Fibroblast of lung (primary cell): ENCODE measurements at regions not wholly inside any gene's neighbourhood (a gene's known extent, or its start where the extent isn't known, plus 50 kb on each side); places are given as distances from the start of the nearest gene placed in this dataset.

Experiments used
- CTCF ChIP-seq, 2 donors: IDR thresholded peaks in 1 of 2; conservative IDR thresholded peaks in 1 of 2; 1 replicate in 1 of 2; 2 replicates in 1 of 2; pipeline ENCODE4 v1.5.1; 2011 to 2012; ENCODE audit warnings: low read length in 2 of 2, control low read depth in 1 of 2, inconsistent platforms in 1 of 2, low read depth in 1 of 2, mild to moderate bottlenecking in 1 of 2
- EZH2 ChIP-seq: IDR thresholded peaks from 2 replicates; pipeline ENCODE4 v1.5.1; 2012; ENCODE audit warnings: low read length, control low read depth, mild to moderate bottlenecking; ENCODE audit errors: missing control alignments

GRCh38 chr6:97665446-97665845, 382.4 kb upstream of the MMS22L start:
- no peak for TF ChIP-seq CTCF (conservative IDR thresholded peaks at IDR 0.05 in 1 of 2, IDR thresholded peaks at IDR 0.05 in 1 of 2; ENCODE audit: low read depth in 1 of 2, low read length in 2 of 2)
- no peak for TF ChIP-seq EZH2
